Naive thymus-derived CD8-positive, alpha-beta T cell (primary cell): ENCODE measurements at regions not wholly inside any gene's neighbourhood (a gene's known extent, or its start where the extent isn't known, plus 50 kb on each side); places are given as distances from the start of the nearest gene placed in this dataset.

Experiments
- ATAC-seq, 2 donors: fragments of 150-1000 bp; cut with Tn5 transposase in 1 of 2; sonication (Bioruptor Pico), chemical (Tn5 transposase) in 1 of 2; 1 replicate in 1 of 2; 2 replicates in 1 of 2; pipeline ENCODE4 v1.10.0; 2021; ENCODE audit warnings: mild to moderate bottlenecking in 2 of 2, moderate library complexity in 2 of 2
- POLR2A ChIA-PET: fragments of 350-600 bp; sonication (Branson Sonifier 250); formaldehyde crosslinking; loops from one replicate; lab custom pipeline; 2021; ENCODE audit warnings: antibody characterized with exemption; lab: Charles Lee
- DNase-seq, 10 donors: peaks; one replicate each; pipeline versions ENCODE4 v3.0.0 to v3.0.0-alpha.2; 2020 to 2022
- H3K27ac Mint-ChIP-seq, 10 donors: one replicate each; pipeline ENCODE4 v1.8.0; 2020 to 2022; ENCODE audit warnings: mild to moderate bottlenecking in 10 of 10, mixed read lengths in 10 of 10, moderate library complexity in 4 of 10, inconsistent platforms in 1 of 10
- H3K27me3 Mint-ChIP-seq, 5 donors: one replicate each; pipeline ENCODE4 v1.8.0; 2021 to 2022; ENCODE audit warnings: mixed read lengths in 5 of 5
- H3K36me3 Mint-ChIP-seq, 3 donors: one replicate each; pipeline ENCODE4 v1.8.0; 2020 to 2022; ENCODE audit warnings: mixed read lengths in 3 of 3, mild to moderate bottlenecking in 2 of 3, inconsistent platforms in 1 of 3
- H3K4me1 Mint-ChIP-seq, 4 donors: one replicate each; pipeline ENCODE4 v1.8.0; 2021 to 2022; ENCODE audit warnings: mixed read lengths in 4 of 4
- H3K4me3 Mint-ChIP-seq, 10 donors: one replicate each; pipeline ENCODE4 v1.8.0; 2020 to 2022; ENCODE audit warnings: mild to moderate bottlenecking in 10 of 10, mixed read lengths in 10 of 10, moderate library complexity in 6 of 10, inconsistent platforms in 1 of 10
- H3K9me3 Mint-ChIP-seq, 9 donors: one replicate each; pipeline ENCODE4 v1.8.0; 2020 to 2022; ENCODE audit warnings: mixed read lengths in 9 of 9, mild to moderate bottlenecking in 3 of 9, inconsistent platforms in 1 of 9, moderate library complexity in 1 of 9

DNA sequence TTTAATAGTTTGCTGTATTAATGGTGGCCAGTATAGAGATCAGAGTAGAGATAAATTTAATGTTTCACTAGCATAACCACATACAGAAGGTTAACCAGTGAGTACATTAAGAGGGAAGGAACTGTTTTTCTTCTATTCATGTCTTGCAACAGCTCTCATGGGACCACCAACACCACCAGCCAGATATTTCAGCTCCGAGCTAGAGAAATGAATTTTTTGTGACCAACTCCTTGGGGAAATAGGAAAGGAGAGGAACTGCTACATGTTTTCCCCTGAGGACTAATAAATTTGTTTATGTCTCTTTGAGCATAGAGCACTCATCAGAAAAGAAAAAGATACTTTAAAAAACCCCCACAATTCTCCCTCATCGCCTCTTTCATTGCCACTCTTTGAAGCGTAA lies 247.5 kb downstream of the MBNL1 start:
- peak overlapping the region in 1 of 10 donors; percentile 11 for H3K27ac Mint-ChIP-seq
- H3K9me3 Mint-ChIP-seq, result no peaks in the 10 kb centered on the region
- H3K4me3 Mint-ChIP-seq, result no peak overlapping the region
- peaks cover 0 to 2% (median 0%) of the 10 kb centered on the region in 5 donors for H3K27me3 Mint-ChIP-seq
- H3K4me1 Mint-ChIP-seq, result peaks cover 0 to 18% (median 0%) of the 10 kb centered on the region in 4 donors
- POLR2A ChIA-PET, result no interaction called here
- DNase-seq (no peak), ATAC-seq (no peak)
- no peaks in the 10 kb centered on the region for H3K36me3 Mint-ChIP-seq

DNA sequence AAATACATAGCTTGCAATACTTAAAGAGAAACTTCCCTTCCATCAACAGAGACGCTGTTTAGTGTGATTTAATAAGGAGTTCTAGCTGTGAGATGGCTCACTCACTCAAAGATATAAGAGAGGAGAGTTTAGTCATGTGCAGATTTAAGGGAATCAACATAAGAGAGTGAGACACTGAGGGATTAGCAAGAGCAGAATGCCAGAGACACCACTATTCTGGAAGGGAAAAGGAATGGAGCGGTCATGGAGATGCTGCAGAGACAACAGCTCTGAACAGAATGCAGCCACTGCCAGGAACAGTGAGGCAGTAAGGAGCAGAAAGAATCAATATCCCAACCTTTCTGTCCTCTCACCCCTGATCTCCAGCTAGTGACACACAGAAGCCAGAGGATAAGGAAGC lies 248.8 kb downstream of the MBNL1 start:
- peaks cover 0 to 2% (median 0%) of the 10 kb centered on the region in 5 donors for H3K27me3 Mint-ChIP-seq
- H3K36me3 Mint-ChIP-seq, result no peaks in the 10 kb centered on the region
- H3K4me1 Mint-ChIP-seq, result peaks cover 0 to 14% (median 0%) of the 10 kb centered on the region in 4 donors
- DNase-seq, result no peak
- POLR2A ChIA-PET, result no interaction called here
- H3K27ac Mint-ChIP-seq, result no peak overlapping the region
- no peaks in the 10 kb centered on the region for H3K9me3 Mint-ChIP-seq
- no peak overlapping the region for H3K4me3 Mint-ChIP-seq
- no peak for ATAC-seq

DNA sequence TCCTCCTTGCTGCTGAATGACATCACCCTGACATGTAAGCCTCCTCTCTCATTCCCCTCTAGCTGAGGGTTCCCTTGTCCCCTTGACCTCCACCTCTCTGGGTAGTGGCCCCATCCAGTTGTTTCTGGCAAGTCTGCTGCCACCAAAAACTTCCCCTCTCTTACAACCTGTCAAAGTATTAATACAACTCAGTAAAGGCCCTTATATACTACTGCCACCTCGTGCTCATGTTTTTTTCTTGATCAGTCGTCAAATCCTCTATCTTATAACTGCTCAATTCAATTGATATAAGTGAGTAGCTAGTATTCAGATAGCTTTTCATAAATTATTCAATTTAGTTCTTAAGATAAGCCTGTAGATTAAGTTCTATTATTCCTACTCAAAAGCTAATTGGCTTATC lies 249.6 kb downstream of the MBNL1 start:
- ATAC-seq, result no peak
- peaks cover 0 to 13% (median 0%) of the 10 kb centered on the region in 4 donors for H3K4me1 Mint-ChIP-seq
- H3K36me3 Mint-ChIP-seq, result no peaks in the 10 kb centered on the region
- peaks cover 0 to 2% (median 0%) of the 10 kb centered on the region in 5 donors for H3K27me3 Mint-ChIP-seq
- no peaks in the 10 kb centered on the region for H3K9me3 Mint-ChIP-seq
- POLR2A ChIA-PET, result no interaction called here
- H3K27ac Mint-ChIP-seq, result no peak overlapping the region
- H3K4me3 Mint-ChIP-seq, result no peak overlapping the region
- DNase-seq, result no peak

DNA sequence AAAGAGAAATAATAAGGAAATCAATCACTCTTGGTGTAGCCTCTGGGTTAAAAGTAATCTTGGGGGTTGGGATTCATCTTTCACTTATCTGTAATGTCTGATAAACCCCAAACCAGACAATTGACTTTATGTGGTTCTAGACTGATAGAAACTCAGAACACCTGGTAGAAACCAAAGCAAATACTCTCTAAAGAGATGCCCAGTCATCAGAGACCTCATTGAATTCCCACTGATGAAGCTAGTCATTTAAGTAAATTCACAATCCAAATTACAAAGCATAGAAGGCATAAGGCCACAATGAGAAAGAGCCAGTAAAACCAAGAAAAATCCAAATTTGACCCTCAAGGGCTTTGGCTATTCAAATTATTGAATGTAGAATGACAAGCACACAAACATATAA lies 250.6 kb downstream of the MBNL1 start:
- Mint-ChIP-seq H3K9me3 (no peaks in the 10 kb centered on the region), H3K4me1 (peaks cover 0 to 11% (median 0%) of the 10 kb centered on the region in 4 donors), H3K4me3 (no peak overlapping the region), H3K36me3 (no peaks in the 10 kb centered on the region), H3K27me3 (peaks cover 0 to 2% (median 0%) of the 10 kb centered on the region in 5 donors), H3K27ac (no peak overlapping the region)
- DNase-seq, result no peak
- POLR2A ChIA-PET, result no interaction called here
- no peak for ATAC-seq

DNA sequence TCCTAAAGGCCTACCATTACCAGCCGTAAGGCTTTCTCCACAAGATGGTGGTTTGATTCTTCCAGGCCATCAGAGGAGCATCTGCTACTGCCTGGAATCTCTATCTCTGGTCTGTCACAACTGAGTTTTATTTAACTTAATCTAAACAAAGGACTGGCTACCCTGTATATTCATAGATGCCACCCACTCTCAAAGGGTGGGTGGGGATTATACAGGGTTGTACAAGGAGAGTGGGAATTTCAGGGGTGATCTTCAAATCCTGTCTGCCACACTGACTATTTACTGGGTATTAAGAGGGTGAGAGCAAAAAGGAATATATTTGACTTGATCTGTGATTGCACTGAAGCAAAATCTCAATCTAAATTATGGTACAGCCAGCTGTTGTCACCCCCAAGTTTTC lies 253.3 kb downstream of the MBNL1 start:
- no peaks in the 10 kb centered on the region for H3K9me3 Mint-ChIP-seq
- ATAC-seq, result no peak
- H3K4me3 Mint-ChIP-seq, result no peak overlapping the region
- POLR2A ChIA-PET, result no interaction called here
- no peak for DNase-seq
- H3K27me3 Mint-ChIP-seq, result no peaks in the 10 kb centered on the region
- no peaks in the 10 kb centered on the region for H3K4me1 Mint-ChIP-seq
- H3K27ac Mint-ChIP-seq, result no peak overlapping the region
- no peaks in the 10 kb centered on the region for H3K36me3 Mint-ChIP-seq

DNA sequence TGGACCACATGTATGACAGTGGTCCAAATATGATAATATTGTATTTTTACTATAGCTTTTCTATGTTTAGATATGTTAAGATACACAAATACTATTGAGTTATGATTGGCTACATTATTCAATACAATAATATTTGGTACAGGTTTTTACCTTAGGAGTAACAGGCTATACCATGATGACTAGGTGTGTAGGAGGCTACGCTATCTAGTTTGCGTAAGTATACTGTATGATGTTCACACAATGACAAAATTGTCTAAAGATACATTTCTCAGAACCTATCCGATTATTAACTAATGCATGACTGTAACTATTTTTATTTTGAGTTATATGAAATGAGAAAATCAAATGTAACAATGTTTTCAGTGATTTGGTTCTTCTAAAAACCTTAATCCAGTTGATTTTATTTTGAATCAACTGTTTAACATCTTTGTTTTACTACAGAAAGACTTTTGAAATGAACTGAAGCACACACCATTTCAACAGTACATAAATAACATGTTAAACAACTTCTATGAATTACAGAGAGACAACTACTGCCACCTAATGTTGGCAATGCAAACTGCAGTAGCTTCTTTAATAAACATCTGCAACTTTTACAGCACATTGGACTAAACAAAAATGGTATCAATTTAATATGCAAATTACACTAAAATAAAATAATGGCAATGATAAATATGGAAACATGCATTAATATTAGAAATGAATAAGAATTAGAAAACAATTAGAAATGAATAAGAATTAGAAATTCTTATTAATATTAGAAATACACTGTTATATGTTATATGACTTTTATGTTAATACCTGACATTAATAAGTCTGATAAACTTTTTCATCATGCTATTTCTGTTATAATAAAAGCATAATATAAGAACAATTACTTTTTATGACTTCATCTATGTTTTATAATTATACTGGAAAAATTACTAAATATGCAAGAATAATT lies 255.7 kb downstream of the MBNL1 start:
- no peak overlapping the region for H3K27ac Mint-ChIP-seq
- H3K4me3 Mint-ChIP-seq, result no peak overlapping the region
- no peaks in the 10 kb centered on the region for H3K4me1 Mint-ChIP-seq
- H3K9me3 Mint-ChIP-seq, result no peaks in the 10 kb centered on the region
- ATAC-seq (no peak), DNase-seq (peak in 7 of 10 donors; percentile 23 to 63 (median 40))
- POLR2A ChIA-PET, result no interaction called here
- H3K27me3 Mint-ChIP-seq, result no peaks in the 10 kb centered on the region
- no peaks in the 10 kb centered on the region for H3K36me3 Mint-ChIP-seq

DNA sequence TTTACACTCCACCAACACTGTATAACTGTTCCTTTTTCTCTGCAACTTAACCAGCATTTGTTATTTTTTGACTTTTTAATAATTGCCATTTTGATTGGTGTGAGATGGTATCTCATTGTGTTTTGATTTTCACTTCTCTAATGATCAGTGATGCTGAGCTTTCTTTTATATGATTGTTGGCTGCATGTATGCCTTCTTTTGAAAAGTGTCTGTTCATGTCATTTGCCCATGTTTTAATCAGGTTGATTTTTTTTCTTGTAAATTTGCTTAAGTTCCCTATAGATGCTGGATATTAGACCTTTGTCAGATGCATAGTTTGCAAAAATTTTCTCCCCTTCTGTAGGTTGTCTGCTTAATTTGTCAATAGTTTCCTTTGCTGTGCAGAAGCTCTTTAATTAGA lies 263.0 kb downstream of the MBNL1 start:
- no peak for DNase-seq
- Mint-ChIP-seq H3K27me3 (peaks cover under 1 to 10% (median 2%) of the 10 kb centered on the region in 5 donors), H3K4me3 (no peak overlapping the region), H3K9me3 (peaks cover 0 to 37% (median 16%) of the 10 kb centered on the region in 9 donors), H3K27ac (no peak overlapping the region), H3K4me1 (no peaks in the 10 kb centered on the region), H3K36me3 (peaks cover 0 to 21% (median 15%) of the 10 kb centered on the region in 3 donors)
- POLR2A ChIA-PET, result no interaction called here
- ATAC-seq, result no peak

DNA sequence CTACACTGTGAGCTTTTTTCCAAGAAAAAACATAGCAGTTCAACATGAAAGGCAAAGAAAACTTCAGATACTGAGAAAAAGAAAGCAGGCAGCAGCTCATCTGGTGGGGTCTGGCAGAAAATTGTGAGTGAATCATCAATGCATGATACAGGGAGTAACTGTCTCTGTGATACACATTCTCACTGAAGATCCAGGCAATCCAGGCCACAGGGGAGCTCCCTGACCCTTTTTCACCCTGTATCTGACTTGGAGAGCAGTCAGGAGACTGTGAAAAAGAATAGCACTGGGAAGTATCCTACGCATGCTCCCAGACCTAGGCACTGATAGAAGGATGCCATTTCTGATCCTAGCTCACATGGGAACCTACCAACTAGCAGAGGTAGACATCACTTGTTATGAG lies 269.8 kb downstream of the MBNL1 start:
- no peak overlapping the region for H3K4me3 Mint-ChIP-seq
- DNase-seq, result no peak

DNA sequence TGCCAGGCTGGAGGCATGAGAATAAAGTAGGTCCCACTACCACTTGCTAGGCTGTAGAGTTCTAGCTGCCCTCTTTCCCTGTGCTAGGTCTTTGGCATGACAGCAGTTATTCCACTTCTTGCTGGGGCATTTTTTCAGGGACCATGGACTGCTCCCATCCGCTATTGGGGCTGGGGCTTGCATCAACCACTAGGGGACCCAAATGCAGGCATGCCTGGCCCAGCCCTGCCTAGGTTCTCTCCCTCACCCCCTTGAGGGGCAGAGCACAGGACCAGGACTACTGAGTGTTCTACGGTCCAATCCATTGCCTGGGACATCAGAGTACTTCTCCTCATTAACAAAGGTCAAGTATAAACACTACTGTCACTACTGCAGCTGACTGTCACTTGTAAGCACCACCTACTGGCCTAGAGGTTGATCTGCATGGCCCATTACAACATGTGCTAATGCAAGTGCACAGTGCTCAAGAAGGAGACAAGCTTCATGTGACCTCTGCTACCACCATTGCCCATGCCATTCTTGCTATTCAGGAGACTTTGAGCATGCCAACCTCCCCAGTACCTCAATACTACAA lies 270.5 kb downstream of the MBNL1 start:
- POLR2A ChIA-PET, result no interaction called here
- H3K4me3 Mint-ChIP-seq, result no peak overlapping the region
- H3K27me3 Mint-ChIP-seq, result peaks cover 17 to 31% (median 25%) of the 10 kb centered on the region in 5 donors
- peaks cover 6 to 80% (median 29%) of the 10 kb centered on the region in 9 donors for H3K9me3 Mint-ChIP-seq
- no peaks in the 10 kb centered on the region for H3K4me1 Mint-ChIP-seq
- DNase-seq (no peak), ATAC-seq (no peak)
- H3K27ac Mint-ChIP-seq, result no peak overlapping the region
- peaks cover 2 to 29% (median 12%) of the 10 kb centered on the region in 3 donors for H3K36me3 Mint-ChIP-seq

More for the DNA sequence above, 269.8 kb downstream of the MBNL1 start:
- Mint-ChIP-seq H3K27ac (no peak overlapping the region), H3K4me1 (no peaks in the 10 kb centered on the region), H3K9me3 (peaks cover 0 to 72% (median 23%) of the 10 kb centered on the region in 9 donors), H3K27me3 (peaks cover 17 to 26% (median 25%) of the 10 kb centered on the region in 5 donors), H3K36me3 (peaks cover 2 to 29% (median 12%) of the 10 kb centered on the region in 3 donors)
- no peak for ATAC-seq
- POLR2A ChIA-PET, result no interaction called here

DNA sequence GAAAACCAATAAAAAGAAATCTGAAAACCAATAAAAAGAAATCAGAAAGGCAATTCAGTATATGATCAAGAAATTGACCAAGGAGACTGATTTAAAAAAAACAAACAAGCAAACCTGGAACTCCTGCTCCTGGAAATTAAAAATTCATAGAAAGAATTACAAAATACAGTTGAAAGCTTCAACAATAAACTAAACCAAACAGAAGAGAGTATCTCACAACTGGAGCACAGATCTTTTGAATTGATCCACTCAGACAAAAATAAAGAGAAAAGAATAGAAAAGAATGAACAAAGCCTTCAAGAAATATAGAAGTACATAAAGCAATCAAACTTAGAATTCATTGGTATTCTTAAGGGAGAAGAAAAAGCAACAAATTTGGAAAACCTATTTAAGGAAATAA lies 271.4 kb downstream of the MBNL1 start:
- Mint-ChIP-seq H3K9me3 (peaks cover 10 to 78% (median 30%) of the 10 kb centered on the region in 9 donors), H3K4me3 (no peak overlapping the region), H3K27me3 (peaks cover 17 to 31% (median 25%) of the 10 kb centered on the region in 5 donors), H3K4me1 (no peaks in the 10 kb centered on the region), H3K27ac (no peak overlapping the region), H3K36me3 (peaks cover 2 to 25% (median 8%) of the 10 kb centered on the region in 3 donors)
- no peak for DNase-seq
- no peak for ATAC-seq
- POLR2A ChIA-PET, result no interaction called here

DNA sequence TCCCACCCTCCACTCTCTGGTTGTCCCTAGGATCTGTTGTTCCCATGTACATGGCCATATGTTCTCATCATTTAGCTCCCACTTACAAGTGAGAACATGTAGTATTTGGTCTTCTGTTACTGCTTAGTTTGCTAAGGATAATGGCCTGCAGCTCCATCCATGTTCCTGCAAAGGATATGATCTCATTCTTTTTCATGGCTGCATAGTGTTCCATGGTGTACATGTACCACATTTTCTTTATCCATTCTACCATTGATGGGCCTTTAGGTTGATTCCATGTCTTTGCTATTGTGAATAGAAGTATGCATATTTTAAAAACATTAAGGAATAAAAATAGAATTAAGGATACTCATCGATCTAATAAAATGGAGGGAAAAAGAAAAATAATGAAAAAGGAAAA lies 278.4 kb downstream of the MBNL1 start:
- Mint-ChIP-seq H3K9me3 (peaks cover 5 to 29% (median 10%) of the 10 kb centered on the region in 9 donors), H3K4me3 (no peak overlapping the region), H3K27ac (no peak overlapping the region), H3K27me3 (peaks cover 1 to 14% (median 7%) of the 10 kb centered on the region in 5 donors), H3K4me1 (no peaks in the 10 kb centered on the region), H3K36me3 (no peaks in the 10 kb centered on the region)
- no peak for ATAC-seq
- POLR2A ChIA-PET, result interaction anchor here (0.6 kb wide), 1 partner anchor 1087 kb away, joined by 3 read pairs; no protein-coding TSS in a partner anchor
- no peak for DNase-seq

DNA sequence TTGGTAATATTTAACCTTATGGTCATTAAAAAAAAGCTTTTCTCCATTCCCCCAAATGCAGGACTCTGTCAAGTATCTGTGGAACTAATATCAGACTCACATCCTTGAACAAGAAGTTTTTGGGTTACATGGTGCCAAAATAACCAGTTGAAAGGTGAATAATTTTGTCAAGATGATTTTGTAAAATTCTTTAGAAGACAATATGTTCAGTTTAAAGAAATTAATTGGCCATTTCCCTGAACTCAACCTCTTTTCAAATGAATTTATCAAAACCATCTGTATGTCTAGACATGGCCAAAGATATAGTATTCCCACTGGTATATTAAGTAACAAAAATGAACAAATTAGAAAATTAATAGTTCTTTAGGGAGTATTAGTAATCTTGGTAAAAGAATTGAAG lies 280.5 kb downstream of the MBNL1 start:
- ATAC-seq (no peak), DNase-seq (no peak)
- Mint-ChIP-seq H3K4me3 (no peak overlapping the region), H3K9me3 (peaks cover 0 to 8% (median 4%) of the 10 kb centered on the region in 9 donors), H3K27ac (no peak overlapping the region), H3K4me1 (no peaks in the 10 kb centered on the region), H3K27me3 (peaks cover 0 to 3% (median 0%) of the 10 kb centered on the region in 5 donors), H3K36me3 (no peaks in the 10 kb centered on the region)
- POLR2A ChIA-PET, result no interaction called here

DNA sequence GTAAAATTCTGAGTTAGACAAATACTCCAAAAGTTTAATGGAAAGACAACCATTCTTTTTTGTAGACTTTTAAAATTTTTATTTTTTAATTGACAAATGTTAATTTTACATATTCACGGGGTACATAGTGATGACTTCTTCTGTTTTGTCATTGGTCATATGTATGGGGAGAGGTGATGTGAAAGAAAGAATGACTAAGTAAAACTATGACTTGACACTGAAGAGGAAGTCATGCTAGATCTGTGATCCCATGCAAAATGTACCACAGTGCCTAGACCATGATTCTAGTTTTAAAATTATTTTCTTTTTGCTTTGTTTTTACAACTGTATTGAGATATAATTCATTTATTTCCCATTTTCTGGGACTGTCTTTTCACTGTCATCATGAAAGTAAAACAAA lies 281.6 kb downstream of the MBNL1 start:
- peaks cover 0 to 8% (median 0%) of the 10 kb centered on the region in 9 donors for H3K9me3 Mint-ChIP-seq
- no peak for DNase-seq
- H3K36me3 Mint-ChIP-seq, result no peaks in the 10 kb centered on the region
- POLR2A ChIA-PET, result no interaction called here
- no peaks in the 10 kb centered on the region for H3K4me1 Mint-ChIP-seq
- H3K4me3 Mint-ChIP-seq, result no peak overlapping the region
- no peak overlapping the region for H3K27ac Mint-ChIP-seq
- peaks cover 0 to 3% (median 0%) of the 10 kb centered on the region in 5 donors for H3K27me3 Mint-ChIP-seq
- no peak for ATAC-seq
